Right lobe of liver (tissue), 4 donors: ENCODE measurements at regions not wholly inside any gene's neighbourhood (a gene's known extent, or its start where the extent isn't known, plus 50 kb on each side); places are given as distances from the start of the nearest gene placed in this dataset.

Source experiments
- CTCF ChIP-seq, 4 donors: fragments of 200-600 bp in 3 of 4; fragments of 450-650 bp in 1 of 4; IDR thresholded peaks; one replicate each; pipeline versions ENCODE4 v1.5.1 to v1.8.0; 2016 to 2022; ENCODE audit warnings: antibody characterized with exemption in 4 of 4, mild to moderate bottlenecking in 2 of 4
- POLR2A ChIP-seq: fragments of 450-650 bp; IDR thresholded peaks from one replicate; pipeline ENCODE4 v1.6.1; 2017; ENCODE audit warnings: antibody characterized with exemption, mild to moderate bottlenecking
- donor health status: DM: no; HTN: no; CAD: no.
- donor health status: DM: no; HTN: no; CAD: no.
- donor health status: DM: no; HTN: yes; CAD: no.

DNA sequence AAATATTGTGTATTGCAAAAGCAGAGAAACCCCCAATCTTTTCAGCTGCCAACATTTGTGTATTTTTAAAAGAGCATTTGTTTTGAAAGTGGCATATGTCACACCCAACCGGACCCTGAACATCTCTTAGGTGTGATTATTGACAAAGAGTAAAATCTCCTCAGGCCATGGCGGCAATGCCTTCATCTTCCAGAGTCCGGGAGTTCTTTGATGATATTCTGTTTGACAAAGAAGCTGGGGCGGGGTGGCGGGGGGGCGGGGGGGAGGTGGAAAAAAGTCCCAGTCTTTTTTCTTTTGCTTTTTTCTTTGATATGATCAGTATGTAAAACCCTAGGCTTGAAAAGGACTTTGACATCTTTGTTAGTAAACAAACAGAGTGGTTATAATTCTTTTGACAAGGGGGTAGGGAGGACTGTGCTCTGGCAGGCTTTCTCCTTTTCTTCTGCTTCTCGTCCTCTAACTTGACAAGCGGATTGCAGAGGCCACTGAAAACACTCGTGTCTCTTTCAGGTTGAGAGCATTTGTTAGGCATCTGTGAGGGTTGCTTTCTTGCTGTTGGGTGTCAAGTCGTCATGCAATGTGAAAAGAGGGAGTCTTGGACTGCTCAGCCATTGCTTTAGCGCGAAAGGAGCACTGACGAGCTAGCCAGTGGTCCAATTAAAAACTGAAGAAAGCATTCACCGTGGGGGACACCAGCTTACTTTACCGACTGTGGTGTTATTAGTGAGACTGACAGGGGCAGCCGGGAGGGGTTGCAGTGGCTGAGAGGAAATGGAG is 243.2 kb downstream of the NSUN3 start:
- TF ChIP-seq CTCF (IDR thresholded peaks at IDR 0.05) (no peak), POLR2A (no peak)
